ENCODE measurements at regions not wholly inside any gene's neighbourhood (a gene's known extent, or its start where the extent isn't known, plus 50 kb on each side); places are given as distances from the start of the nearest gene placed in this dataset.

- no peak for TF ChIP-seq CTCF (conservative IDR thresholded peaks at IDR 0.05; ENCODE audit: low read depth, low read length)
- no peak for TF ChIP-seq EZH2 (IDR thresholded peaks at IDR 0.05; ENCODE audit: borderline replicate concordance, low read depth, low read length, poor library complexity, severe bottlenecking)
- CTCF ChIA-PET = no interaction called here
- intact Hi-C loops (cut with micrococcal nuclease; ENCODE audit: unreplicated experiment) = no loop called here
- H3K36me3 ChIP-seq (ENCODE audit: insufficient read depth, low read length, poor library complexity, severe bottlenecking) = no peaks in the 10 kb centered on the region
- BruUV-seq (replicated peaks) = no TSS peak
- H3K4me1 ChIP-seq (ENCODE audit: insufficient read depth, low read length, poor library complexity, severe bottlenecking) = no peaks in the 10 kb centered on the region
- POLR2A ChIA-PET (ENCODE audit: low non-redundant PET) = no interaction called here
- no peak overlapping the region for H3K27ac ChIP-seq (ENCODE audit: low read depth, low read length, poor library complexity, severe bottlenecking)
- H3K27me3 ChIP-seq (replicated peaks; ENCODE audit: insufficient read depth, low read depth, low read length, poor library complexity) = no peaks in the 10 kb centered on the region
- no peak overlapping the region for H3K4me3 ChIP-seq (ENCODE audit: low read depth, low read length, poor library complexity, severe bottlenecking)
- H3K9me3 ChIP-seq (ENCODE audit: low read depth, low read length, poor library complexity, severe bottlenecking) = no peaks in the 10 kb centered on the region
- no peak for DNase-seq (ENCODE audit: low spot score)
Observed at GRCh38 chr15:39468331-39468730, 112.5 kb upstream of the THBS1 start.

GRCh38 chr15:39468828-39469227 is 112.1 kb upstream of the THBS1 start:
- ChIA-PET POLR2A (ENCODE audit: low non-redundant PET) (no interaction called here), CTCF (no interaction called here)
- H3K4me3 ChIP-seq (ENCODE audit: low read depth, low read length, poor library complexity, severe bottlenecking) = no peak overlapping the region
- DNase-seq (ENCODE audit: low spot score) = no peak
- no TSS peak for BruUV-seq (replicated peaks)
- intact Hi-C loops (cut with micrococcal nuclease; ENCODE audit: unreplicated experiment) = no loop called here
- no peaks in the 10 kb centered on the region for H3K4me1 ChIP-seq (ENCODE audit: insufficient read depth, low read length, poor library complexity, severe bottlenecking)
- no peaks in the 10 kb centered on the region for H3K9me3 ChIP-seq (ENCODE audit: low read depth, low read length, poor library complexity, severe bottlenecking)
- H3K27me3 ChIP-seq (replicated peaks; ENCODE audit: insufficient read depth, low read depth, low read length, poor library complexity) = no peaks in the 10 kb centered on the region
- H3K27ac ChIP-seq (ENCODE audit: low read depth, low read length, poor library complexity, severe bottlenecking) = no peak overlapping the region
- TF ChIP-seq CTCF (conservative IDR thresholded peaks at IDR 0.05; ENCODE audit: low read depth, low read length) (no peak), EZH2 (IDR thresholded peaks at IDR 0.05; ENCODE audit: borderline replicate concordance, low read depth, low read length, poor library complexity, severe bottlenecking) (no peak)
- no peaks in the 10 kb centered on the region for H3K36me3 ChIP-seq (ENCODE audit: insufficient read depth, low read length, poor library complexity, severe bottlenecking)

- ChIA-PET CTCF (no interaction called here), POLR2A (ENCODE audit: low non-redundant PET) (no interaction called here)
- no peaks in the 10 kb centered on the region for H3K36me3 ChIP-seq (ENCODE audit: insufficient read depth, low read length, poor library complexity, severe bottlenecking)
- H3K9me3 ChIP-seq (ENCODE audit: low read depth, low read length, poor library complexity, severe bottlenecking) = no peaks in the 10 kb centered on the region
- no peak for TF ChIP-seq CTCF (conservative IDR thresholded peaks at IDR 0.05; ENCODE audit: low read depth, low read length)
- H3K4me1 ChIP-seq (ENCODE audit: insufficient read depth, low read length, poor library complexity, severe bottlenecking) = no peaks in the 10 kb centered on the region
- no peak for DNase-seq (ENCODE audit: low spot score)
- intact Hi-C loops (cut with micrococcal nuclease; ENCODE audit: unreplicated experiment) = no loop called here
- no TSS peak for BruUV-seq (replicated peaks)
- no peak overlapping the region for H3K27ac ChIP-seq (ENCODE audit: low read depth, low read length, poor library complexity, severe bottlenecking)
- peaks cover 3% of the 10 kb centered on the region for H3K27me3 ChIP-seq (replicated peaks; ENCODE audit: insufficient read depth, low read depth, low read length, poor library complexity)
- no peak overlapping the region for H3K4me3 ChIP-seq (ENCODE audit: low read depth, low read length, poor library complexity, severe bottlenecking)
Observed at GRCh38 chr15:39471785-39472574, 108.9 kb upstream of the THBS1 start.
